Ascending aorta (tissue), 2 donors: ENCODE measurements at regions not wholly inside any gene's neighbourhood (a gene's known extent, or its start where the extent isn't known, plus 50 kb on each side); places are given as distances from the start of the nearest gene placed in this dataset.

Experiments used
- DNase-seq, 2 donors: peaks; one replicate each; pipeline ENCODE4 v3.0.0-alpha.2; 2019; ENCODE audit warnings: low spot score in 2 of 2
- H3K27ac ChIP-seq, 2 donors: fragments of 200-600 bp; sonication (generic); one replicate each; pipeline ENCODE4 v1.5.1; 2016 to 2017; ENCODE audit warnings: mild to moderate bottlenecking in 1 of 2
- H3K27me3 ChIP-seq: fragments of 200-600 bp; sonication (generic); one replicate; pipeline ENCODE4 v1.5.1; 2017
- H3K36me3 ChIP-seq, 2 donors: fragments of 200-600 bp; sonication (generic); one replicate each; pipeline ENCODE4 v1.5.1; 2016
- H3K4me1 ChIP-seq, 2 donors: fragments of 200-600 bp; sonication (generic); one replicate each; pipeline ENCODE4 v1.5.1; 2016 to 2017; ENCODE audit warnings: mild to moderate bottlenecking in 1 of 2
- H3K4me3 ChIP-seq, 2 donors: fragments of 200-600 bp; sonication (generic); one replicate each; pipeline ENCODE4 v1.5.1; 2016 to 2017; ENCODE audit warnings: mild to moderate bottlenecking in 1 of 2
- H3K9me3 ChIP-seq, 2 donors: fragments of 200-600 bp; sonication (generic); one replicate each; pipeline ENCODE4 v1.5.1; 2016
- CTCF ChIP-seq, 3 experiments: fragments of 200-600 bp in 2 of 3; fragments of 450-650 bp in 1 of 3; sonication (generic) in 2 of 3; IDR thresholded peaks; one replicate each; pipeline ENCODE4 v1.5.1; 2016 to 2019; ENCODE audit warnings: antibody characterized with exemption in 3 of 3, mild to moderate bottlenecking in 1 of 3, moderate library complexity in 1 of 3
- intact Hi-C: fragments of 100-400 bp; cut with DNase I; formaldehyde crosslinking; loops from one replicate; pipeline ENCODE4 v1.15.1; 2023

GRCh38 chr13:95477187-95477586, 75.3 kb upstream of the CLDN10 start:
- intact Hi-C loops = no loop called here

GRCh38 chr13:95479731-95480130, 72.8 kb upstream of the CLDN10 start:
- intact Hi-C loops = no loop called here
- H3K4me3 ChIP-seq = no peak overlapping the region
- no peaks in the 10 kb centered on the region for H3K4me1 ChIP-seq
- no peaks in the 10 kb centered on the region for H3K27me3 ChIP-seq
- no peaks in the 10 kb centered on the region for H3K36me3 ChIP-seq
- TF ChIP-seq CTCF (IDR thresholded peaks at IDR 0.05) = no peak
- H3K27ac ChIP-seq = no peak overlapping the region
- H3K9me3 ChIP-seq = no peaks in the 10 kb centered on the region
- DNase-seq = no peak

More at GRCh38 chr13:95477187-95477586, 75.3 kb upstream of the CLDN10 start:
- Histone ChIP-seq H3K4me1 (no peaks in the 10 kb centered on the region), H3K36me3 (no peaks in the 10 kb centered on the region), H3K27ac (no peak overlapping the region), H3K4me3 (no peak overlapping the region), H3K9me3 (no peaks in the 10 kb centered on the region), H3K27me3 (no peaks in the 10 kb centered on the region)
- no peak for DNase-seq
- TF ChIP-seq CTCF (IDR thresholded peaks at IDR 0.05) = no peak

GRCh38 chr13:95480131-95480545, 72.4 kb upstream of the CLDN10 start:
- Histone ChIP-seq H3K27me3 (no peaks in the 10 kb centered on the region), H3K4me3 (no peak overlapping the region), H3K9me3 (no peaks in the 10 kb centered on the region), H3K27ac (no peak overlapping the region), H3K4me1 (no peaks in the 10 kb centered on the region), H3K36me3 (no peaks in the 10 kb centered on the region)
- no peak for TF ChIP-seq CTCF (IDR thresholded peaks at IDR 0.05)
- DNase-seq = peak in 1 of 2 donors; percentile 67
- intact Hi-C loops = no loop called here

GRCh38 chr13:95480791-95481780, 71.4 kb upstream of the CLDN10 start:
- intact Hi-C loops = no loop called here
- TF ChIP-seq CTCF (IDR thresholded peaks at IDR 0.05) = no peak
- Histone ChIP-seq H3K4me3 (no peak overlapping the region), H3K9me3 (no peaks in the 10 kb centered on the region), H3K36me3 (no peaks in the 10 kb centered on the region), H3K4me1 (peaks cover 0 to 3% of the 10 kb centered on the region in 2 donors), H3K27ac (no peak overlapping the region), H3K27me3 (no peaks in the 10 kb centered on the region)
- no peak for DNase-seq

DNA sequence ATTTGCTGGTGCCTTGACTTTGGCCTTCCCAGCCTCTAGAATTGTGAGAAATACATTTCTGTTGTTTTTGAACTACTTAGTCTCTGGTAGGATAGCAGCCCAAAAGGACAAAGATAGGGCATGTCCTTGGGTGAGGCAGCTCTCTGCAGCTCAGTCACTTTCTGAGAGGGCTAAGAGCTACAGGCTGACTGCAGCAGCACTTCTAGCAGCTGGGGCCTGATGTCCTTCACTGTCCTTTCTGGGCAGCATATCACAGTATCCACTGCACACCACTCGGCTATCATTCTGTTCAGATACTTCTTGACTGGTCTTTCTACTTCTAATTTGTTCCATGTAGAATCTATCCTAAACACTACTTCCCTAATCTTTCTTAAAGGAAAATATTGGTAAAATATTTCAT, 68.5 kb upstream of the CLDN10 start:
- peaks cover 0 to 3% of the 10 kb centered on the region in 2 donors for H3K4me1 ChIP-seq
- H3K27me3 ChIP-seq = no peaks in the 10 kb centered on the region
- DNase-seq = no peak
- intact Hi-C loops = no loop called here
- H3K9me3 ChIP-seq = no peaks in the 10 kb centered on the region
- H3K27ac ChIP-seq = no peak overlapping the region
- no peak overlapping the region for H3K4me3 ChIP-seq
- no peaks in the 10 kb centered on the region for H3K36me3 ChIP-seq
- TF ChIP-seq CTCF (IDR thresholded peaks at IDR 0.05) = no peak
